OCI-LY7 (cell line): ENCODE measurements at regions not wholly inside any gene's neighbourhood (a gene's known extent, or its start where the extent isn't known, plus 50 kb on each side); places are given as distances from the start of the nearest gene placed in this dataset.

Experiments
- EZH2phosphoT487 ChIP-seq: fragments of 200-600 bp; sonication (generic); IDR thresholded peaks from 2 replicates; pipeline ENCODE4 v1.6.1; 2018; ENCODE audit warnings: low read depth, borderline replicate concordance, mild to moderate bottlenecking, mixed run types, antibody characterized with exemption, low read length, moderate library complexity, mixed read lengths
- TF ChIP-seq, protein P1 (sequence below): fragments of 200-600 bp; sonication (generic); conservative IDR thresholded peaks from 2 replicates; pipeline ENCODE4 v1.5.1; 2014; ENCODE audit warnings: mild to moderate bottlenecking, antibody characterized with exemption, low read length, moderate library complexity, mixed read lengths

- TF ChIP-seq, protein P1, sequence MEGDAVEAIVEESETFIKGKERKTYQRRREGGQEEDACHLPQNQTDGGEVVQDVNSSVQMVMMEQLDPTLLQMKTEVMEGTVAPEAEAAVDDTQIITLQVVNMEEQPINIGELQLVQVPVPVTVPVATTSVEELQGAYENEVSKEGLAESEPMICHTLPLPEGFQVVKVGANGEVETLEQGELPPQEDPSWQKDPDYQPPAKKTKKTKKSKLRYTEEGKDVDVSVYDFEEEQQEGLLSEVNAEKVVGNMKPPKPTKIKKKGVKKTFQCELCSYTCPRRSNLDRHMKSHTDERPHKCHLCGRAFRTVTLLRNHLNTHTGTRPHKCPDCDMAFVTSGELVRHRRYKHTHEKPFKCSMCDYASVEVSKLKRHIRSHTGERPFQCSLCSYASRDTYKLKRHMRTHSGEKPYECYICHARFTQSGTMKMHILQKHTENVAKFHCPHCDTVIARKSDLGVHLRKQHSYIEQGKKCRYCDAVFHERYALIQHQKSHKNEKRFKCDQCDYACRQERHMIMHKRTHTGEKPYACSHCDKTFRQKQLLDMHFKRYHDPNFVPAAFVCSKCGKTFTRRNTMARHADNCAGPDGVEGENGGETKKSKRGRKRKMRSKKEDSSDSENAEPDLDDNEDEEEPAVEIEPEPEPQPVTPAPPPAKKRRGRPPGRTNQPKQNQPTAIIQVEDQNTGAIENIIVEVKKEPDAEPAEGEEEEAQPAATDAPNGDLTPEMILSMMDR, result no peak
- no peak for TF ChIP-seq EZH2phosphoT487
Measured at GRCh38 chr22:27677905-27678458, 123.6 kb downstream of the MN1 start.
